ENCODE measurements at regions not wholly inside any gene's neighbourhood (a gene's known extent, or its start where the extent isn't known, plus 50 kb on each side); places are given as distances from the start of the nearest gene placed in this dataset.

DNA sequence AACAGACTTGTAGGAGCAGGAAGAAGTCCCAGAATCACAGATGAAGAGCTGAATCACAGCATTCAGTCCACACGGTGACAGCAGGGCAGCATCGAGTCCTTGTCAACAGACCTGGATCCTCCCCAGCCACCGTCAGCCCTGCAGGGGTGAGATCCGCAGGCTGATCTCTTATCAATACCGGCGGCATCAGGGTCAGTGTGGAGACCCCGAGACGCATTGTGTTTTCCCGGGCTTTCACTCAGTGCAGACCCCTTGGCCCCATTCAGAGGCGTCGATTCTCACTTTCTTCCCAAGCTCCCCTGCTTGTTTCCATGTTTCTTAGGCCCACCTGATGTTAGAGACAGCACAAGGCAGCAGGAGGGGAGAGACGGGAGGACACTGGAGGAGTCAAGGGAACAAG lies 609.6 kb downstream of the PTPRU start:
- H2AFZ ChIP-seq (ENCODE audit: low read depth, low read length, poor library complexity, severe bottlenecking), result no peak overlapping the region
- peaks cover 0 to 5% of the 10 kb centered on the region in 2 experiments; a peak in 3 of 4 replicates for H3K4me1 ChIP-seq (ENCODE audit: control insufficient read depth in 1 of 2, insufficient read depth in 2 of 2, low read length in 2 of 2)
- 0 out of 2 replicates have a peak, but pooled peaks cover 5% of the 10 kb centered on the region for H3K27me3 ChIP-seq (ENCODE audit: insufficient read depth, low read length)
- ChIA-PET CTCF (no interaction called here), POLR2A (no interaction called here), RAD21 (ENCODE audit: low non-redundant PET in 1 of 2, low total read pairs in 2 of 2, uncharacterized antibody in 2 of 2, unreplicated experiment in 2 of 2) (no interaction called here)
- H3K4me3 ChIP-seq (replicated peaks in 1 of 2; ENCODE audit: low read depth in 1 of 2, low read length in 2 of 2), result no peak overlapping the region
- DNase-seq (ENCODE audit: low read depth, low spot score) (no peak), ATAC-seq (no peak)
- no peaks in the 10 kb centered on the region for H4K20me1 ChIP-seq (ENCODE audit: insufficient read depth)
- H3K27ac ChIP-seq (ENCODE audit: low read depth, low read length), result no peak overlapping the region
- no peaks in the 10 kb centered on the region for H3K9me2 ChIP-seq (ENCODE audit: insufficient read depth)
- BruUV-seq (replicated peaks), result no TSS peak
- TF ChIP-seq CEBPB (IDR thresholded peaks at IDR 0.05; ENCODE audit: low read depth) (no peak), CBX3 (IDR thresholded peaks at IDR 0.05; ENCODE audit: low read depth) (no peak), RAD21 (IDR thresholded peaks at IDR 0.05; ENCODE audit: low read depth) (no peak), EGR1 (IDR thresholded peaks at IDR 0.05; ENCODE audit: low read depth) (no peak), SIN3A (IDR thresholded peaks at IDR 0.05; ENCODE audit: low read depth) (no peak), ZFX (IDR thresholded peaks at IDR 0.05) (no peak)
- TF ChIP-seq, protein P1, sequence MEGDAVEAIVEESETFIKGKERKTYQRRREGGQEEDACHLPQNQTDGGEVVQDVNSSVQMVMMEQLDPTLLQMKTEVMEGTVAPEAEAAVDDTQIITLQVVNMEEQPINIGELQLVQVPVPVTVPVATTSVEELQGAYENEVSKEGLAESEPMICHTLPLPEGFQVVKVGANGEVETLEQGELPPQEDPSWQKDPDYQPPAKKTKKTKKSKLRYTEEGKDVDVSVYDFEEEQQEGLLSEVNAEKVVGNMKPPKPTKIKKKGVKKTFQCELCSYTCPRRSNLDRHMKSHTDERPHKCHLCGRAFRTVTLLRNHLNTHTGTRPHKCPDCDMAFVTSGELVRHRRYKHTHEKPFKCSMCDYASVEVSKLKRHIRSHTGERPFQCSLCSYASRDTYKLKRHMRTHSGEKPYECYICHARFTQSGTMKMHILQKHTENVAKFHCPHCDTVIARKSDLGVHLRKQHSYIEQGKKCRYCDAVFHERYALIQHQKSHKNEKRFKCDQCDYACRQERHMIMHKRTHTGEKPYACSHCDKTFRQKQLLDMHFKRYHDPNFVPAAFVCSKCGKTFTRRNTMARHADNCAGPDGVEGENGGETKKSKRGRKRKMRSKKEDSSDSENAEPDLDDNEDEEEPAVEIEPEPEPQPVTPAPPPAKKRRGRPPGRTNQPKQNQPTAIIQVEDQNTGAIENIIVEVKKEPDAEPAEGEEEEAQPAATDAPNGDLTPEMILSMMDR (IDR thresholded peaks at IDR 0.05 in 2 of 3, conservative IDR thresholded peaks at IDR 0.05 in 1 of 3; ENCODE audit: borderline replicate concordance in 1 of 3, insufficient read depth in 1 of 3, low read depth in 2 of 3, low read length in 2 of 3), result no peak
- H3K79me2 ChIP-seq (ENCODE audit: insufficient read depth, low read length), result no peaks in the 10 kb centered on the region
- peaks cover 8 to 12% of the 10 kb centered on the region in 2 experiments; a peak in 3 of 4 replicates for H3K9me3 ChIP-seq (ENCODE audit: control insufficient read depth in 1 of 2, insufficient read depth in 1 of 2, low read depth in 1 of 2, low read length in 2 of 2)
- intact Hi-C loops (cut with micrococcal nuclease), result loop anchor here (10.0 kb wide), 1 partner anchor 141 kb away; no protein-coding TSS in a partner anchor
- H3K36me3 ChIP-seq (ENCODE audit: control insufficient read depth in 1 of 2, insufficient read depth in 2 of 2, low read length in 2 of 2), result no peaks in the 10 kb centered on the region
- no peak overlapping the region for H3K9ac ChIP-seq (ENCODE audit: low read length)
- H3K4me2 ChIP-seq (ENCODE audit: low read length), result no peak overlapping the region

DNA sequence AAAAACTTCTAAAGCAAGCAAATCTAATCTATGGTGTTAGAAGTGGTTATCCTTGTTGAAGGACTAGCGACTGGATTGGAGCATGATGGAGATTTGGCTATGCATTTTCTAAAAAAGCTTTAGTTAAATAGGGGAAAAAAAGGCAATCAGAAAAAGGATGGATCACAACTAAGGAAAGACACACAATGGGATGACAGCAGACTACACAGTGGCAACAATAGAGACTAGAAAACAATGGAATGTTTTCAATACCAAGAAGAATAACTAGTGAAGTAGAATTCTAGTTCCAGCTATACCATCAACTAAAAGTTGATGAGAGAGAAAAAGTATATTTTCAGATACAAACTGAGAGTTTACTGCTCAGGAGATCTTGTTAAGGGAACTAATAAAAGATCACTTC lies 605.8 kb downstream of the PTPRU start:
- Histone ChIP-seq H3K27ac (ENCODE audit: low read depth, low read length) (no peak overlapping the region), H2AFZ (ENCODE audit: low read depth, low read length, poor library complexity, severe bottlenecking) (no peak overlapping the region), H3K36me3 (ENCODE audit: control insufficient read depth in 1 of 2, insufficient read depth in 2 of 2, low read length in 2 of 2) (no peaks in the 10 kb centered on the region), H3K9ac (ENCODE audit: low read length) (no peak overlapping the region), H3K79me2 (ENCODE audit: insufficient read depth, low read length) (no peaks in the 10 kb centered on the region), H3K9me3 (ENCODE audit: control insufficient read depth in 1 of 2, insufficient read depth in 1 of 2, low read depth in 1 of 2, low read length in 2 of 2) (peaks cover 8 to 12% of the 10 kb centered on the region in 2 experiments; a peak in 3 of 4 replicates), H3K4me1 (ENCODE audit: control insufficient read depth in 1 of 2, insufficient read depth in 2 of 2, low read length in 2 of 2) (no peaks in the 10 kb centered on the region), H3K27me3 (ENCODE audit: insufficient read depth, low read length) (no peaks in the 10 kb centered on the region; the same call in 1 of the 2 replicates), H4K20me1 (ENCODE audit: insufficient read depth) (no peaks in the 10 kb centered on the region), H3K9me2 (ENCODE audit: insufficient read depth) (no peaks in the 10 kb centered on the region), H3K4me2 (ENCODE audit: low read length) (no peak overlapping the region), H3K4me3 (replicated peaks in 1 of 2; ENCODE audit: low read depth in 1 of 2, low read length in 2 of 2) (no peak overlapping the region)
- TF ChIP-seq EZH2 (IDR thresholded peaks at IDR 0.05) (no peak), CBX3 (IDR thresholded peaks at IDR 0.05; ENCODE audit: low read depth) (peak; percentile 74), CEBPB (IDR thresholded peaks at IDR 0.05; ENCODE audit: low read depth) (no peak), POLR2A (IDR thresholded peaks at IDR 0.05; ENCODE audit: borderline replicate concordance, extremely low read depth, insufficient read depth, insufficient read length) (no peak), SIN3A (IDR thresholded peaks at IDR 0.05; ENCODE audit: low read depth) (no peak), FOSL1 (IDR thresholded peaks at IDR 0.05; ENCODE audit: low read depth) (no peak)
- TF ChIP-seq, protein P1 (IDR thresholded peaks at IDR 0.05 in 2 of 3, conservative IDR thresholded peaks at IDR 0.05 in 1 of 3; ENCODE audit: borderline replicate concordance in 1 of 3, insufficient read depth in 1 of 3, low read depth in 2 of 3, low read length in 2 of 3), result no peak
- TF ChIP-seq, protein P2, sequence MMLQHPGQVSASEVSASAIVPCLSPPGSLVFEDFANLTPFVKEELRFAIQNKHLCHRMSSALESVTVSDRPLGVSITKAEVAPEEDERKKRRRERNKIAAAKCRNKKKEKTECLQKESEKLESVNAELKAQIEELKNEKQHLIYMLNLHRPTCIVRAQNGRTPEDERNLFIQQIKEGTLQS (IDR thresholded peaks at IDR 0.05), result no peak
- POLR2A ChIA-PET, result no interaction called here
- DNase-seq (ENCODE audit: low read depth, low spot score), result no peak
- ATAC-seq, result no peak
- CTCF ChIA-PET, result no interaction called here
- BruUV-seq (replicated peaks), result no TSS peak
- intact Hi-C loops (cut with micrococcal nuclease), result loop anchor here (10.0 kb wide), 1 partner anchor 137 kb away; no protein-coding TSS in a partner anchor
- RAD21 ChIA-PET (ENCODE audit: low non-redundant PET in 1 of 2, low total read pairs in 2 of 2, uncharacterized antibody in 2 of 2, unreplicated experiment in 2 of 2), result no interaction called here

Data from HCT116 (cell line).